Duodenal mucosa (tissue), 2 donors: ENCODE measurements at regions not wholly inside any gene's neighbourhood (a gene's known extent, or its start where the extent isn't known, plus 50 kb on each side); places are given as distances from the start of the nearest gene placed in this dataset.

Experiments
- H3K27ac ChIP-seq: one replicate; pipeline ENCODE4 v1.7.0; 2013; ENCODE audit warnings: low read depth, low read length
- H3K27me3 ChIP-seq, 2 donors: one replicate each; pipeline ENCODE4 v1.7.0; 2013; ENCODE audit warnings: low read length in 2 of 2, control low read depth in 1 of 2; ENCODE audit not compliant: insufficient read depth in 2 of 2, control insufficient read depth in 1 of 2
- H3K36me3 ChIP-seq, 2 donors: one replicate each; pipeline ENCODE4 v1.7.0; 2013; ENCODE audit warnings: low read length in 2 of 2, control low read depth in 1 of 2; ENCODE audit not compliant: insufficient read depth in 2 of 2, control insufficient read depth in 1 of 2
- H3K4me1 ChIP-seq, 2 donors: one replicate each; pipeline ENCODE4 v1.7.0; 2013; ENCODE audit warnings: low read length in 2 of 2, control low read depth in 1 of 2; ENCODE audit not compliant: insufficient read depth in 2 of 2, control insufficient read depth in 1 of 2
- H3K4me3 ChIP-seq, 2 donors: one replicate each; pipeline ENCODE4 v1.7.0; 2013; ENCODE audit warnings: low read length in 2 of 2, low read depth in 1 of 2
- H3K9ac ChIP-seq, 2 donors: one replicate each; pipeline ENCODE4 v1.7.0; 2013; ENCODE audit warnings: low read length in 2 of 2, low read depth in 1 of 2
- H3K9me3 ChIP-seq, 2 donors: one replicate each; pipeline ENCODE4 v1.7.0; 2013; ENCODE audit warnings: low read length in 2 of 2, control low read depth in 1 of 2; ENCODE audit not compliant: control insufficient read depth in 1 of 2

GRCh38 chr6:168981187-168981586 is 272.5 kb downstream of the THBS2 start:
- no peak overlapping the region for H3K27ac ChIP-seq
- H3K9me3 ChIP-seq: peaks cover 4 to 8% of the 10 kb centered on the region in 2 donors
- no peak overlapping the region for H3K4me3 ChIP-seq
- no peaks in the 10 kb centered on the region for H3K36me3 ChIP-seq
- no peaks in the 10 kb centered on the region for H3K4me1 ChIP-seq
- peaks cover 0 to 4% of the 10 kb centered on the region in 2 donors for H3K27me3 ChIP-seq
- H3K9ac ChIP-seq: no peak overlapping the region

- Histone ChIP-seq H3K27ac (no peak overlapping the region), H3K36me3 (no peaks in the 10 kb centered on the region), H3K4me1 (no peaks in the 10 kb centered on the region), H3K9me3 (peaks cover 4 to 8% of the 10 kb centered on the region in 2 donors), H3K9ac (no peak overlapping the region), H3K4me3 (no peak overlapping the region), H3K27me3 (peaks cover 0 to 4% of the 10 kb centered on the region in 2 donors)
Measured at GRCh38 chr6:168979254-168979653, 274.4 kb downstream of the THBS2 start.

- Histone ChIP-seq H3K4me3 (no peak overlapping the region), H3K9ac (no peak overlapping the region), H3K36me3 (no peaks in the 10 kb centered on the region), H3K9me3 (no peaks in the 10 kb centered on the region), H3K4me1 (no peaks in the 10 kb centered on the region), H3K27ac (no peak overlapping the region), H3K27me3 (no peaks in the 10 kb centered on the region)
Measured at GRCh38 chr6:168972128-168972527, 281.5 kb downstream of the THBS2 start.

- Histone ChIP-seq H3K9me3 (no peaks in the 10 kb centered on the region), H3K36me3 (no peaks in the 10 kb centered on the region), H3K4me1 (no peaks in the 10 kb centered on the region), H3K4me3 (no peak overlapping the region), H3K27ac (no peak overlapping the region), H3K9ac (no peak overlapping the region), H3K27me3 (no peaks in the 10 kb centered on the region)
Measured at GRCh38 chr6:168971549-168971948, 282.1 kb downstream of the THBS2 start.

- H3K27ac ChIP-seq: no peak overlapping the region
Measured at GRCh38 chr6:168968801-168969200, 284.8 kb downstream of the THBS2 start.

GRCh38 chr6:168968228-168968627 is 285.4 kb downstream of the THBS2 start:
- H3K27me3 ChIP-seq: no peaks in the 10 kb centered on the region

More at GRCh38 chr6:168968801-168969200, 284.8 kb downstream of the THBS2 start:
- Histone ChIP-seq H3K9ac (no peak overlapping the region), H3K4me3 (no peak overlapping the region), H3K27me3 (no peaks in the 10 kb centered on the region), H3K9me3 (no peaks in the 10 kb centered on the region), H3K36me3 (no peaks in the 10 kb centered on the region), H3K4me1 (no peaks in the 10 kb centered on the region)

GRCh38 chr6:168967281-168967925 is 286.2 kb downstream of the THBS2 start:
- no peak overlapping the region for H3K27ac ChIP-seq

More at GRCh38 chr6:168968228-168968627, 285.4 kb downstream of the THBS2 start:
- Histone ChIP-seq H3K36me3 (no peaks in the 10 kb centered on the region), H3K9ac (no peak overlapping the region), H3K9me3 (no peaks in the 10 kb centered on the region), H3K4me1 (no peaks in the 10 kb centered on the region), H3K27ac (no peak overlapping the region), H3K4me3 (no peak overlapping the region)

GRCh38 chr6:168964138-168964835 is 289.4 kb downstream of the THBS2 start:
- no peaks in the 10 kb centered on the region for H3K27me3 ChIP-seq
- H3K4me1 ChIP-seq: no peaks in the 10 kb centered on the region
- H3K36me3 ChIP-seq: no peaks in the 10 kb centered on the region
- H3K9ac ChIP-seq: no peak overlapping the region
- no peak overlapping the region for H3K27ac ChIP-seq
- no peaks in the 10 kb centered on the region for H3K9me3 ChIP-seq
- H3K4me3 ChIP-seq: no peak overlapping the region

More at GRCh38 chr6:168967281-168967925, 286.2 kb downstream of the THBS2 start:
- no peaks in the 10 kb centered on the region for H3K9me3 ChIP-seq
- no peaks in the 10 kb centered on the region for H3K36me3 ChIP-seq
- H3K9ac ChIP-seq: no peak overlapping the region
- no peak overlapping the region for H3K4me3 ChIP-seq
- H3K4me1 ChIP-seq: no peaks in the 10 kb centered on the region
- no peaks in the 10 kb centered on the region for H3K27me3 ChIP-seq

- H3K4me3 ChIP-seq: no peak overlapping the region
- H3K9ac ChIP-seq: no peak overlapping the region
- no peaks in the 10 kb centered on the region for H3K4me1 ChIP-seq
- no peaks in the 10 kb centered on the region for H3K9me3 ChIP-seq
- H3K27me3 ChIP-seq: no peaks in the 10 kb centered on the region
- H3K36me3 ChIP-seq: no peaks in the 10 kb centered on the region
- no peak overlapping the region for H3K27ac ChIP-seq
Measured at GRCh38 chr6:168962886-168963285, 290.8 kb downstream of the THBS2 start.

- H3K4me1 ChIP-seq: no peaks in the 10 kb centered on the region
- H3K9ac ChIP-seq: no peak overlapping the region
- H3K27me3 ChIP-seq: no peaks in the 10 kb centered on the region
- H3K4me3 ChIP-seq: no peak overlapping the region
- H3K9me3 ChIP-seq: no peaks in the 10 kb centered on the region
- no peaks in the 10 kb centered on the region for H3K36me3 ChIP-seq
- H3K27ac ChIP-seq: no peak overlapping the region
Measured at GRCh38 chr6:168961264-168961656, 292.4 kb downstream of the THBS2 start.
